Suprapubic skin (tissue), 4 donors: ENCODE measurements at regions not wholly inside any gene's neighbourhood (a gene's known extent, or its start where the extent isn't known, plus 50 kb on each side); places are given as distances from the start of the nearest gene placed in this dataset.
"Not testable (repeated sequence)": the region's sequence is repeated elsewhere in the genome, so short reads cannot be mapped to it uniquely, and the experiment has no call there.

Experiments used
- CTCF ChIP-seq, 2 donors: fragments of 200-600 bp in 1 of 2; fragments of 450-650 bp in 1 of 2; sonication (generic) in 1 of 2; IDR thresholded peaks; one replicate each; pipeline ENCODE4 v1.5.1; 2016 to 2019; ENCODE audit warnings: antibody characterized with exemption in 2 of 2, mild to moderate bottlenecking in 1 of 2, moderate library complexity in 1 of 2
- EP300 ChIP-seq: sonication (generic); formaldehyde crosslinking; IDR thresholded peaks from one replicate; pipeline ENCODE4 v1.6.1; 2017; ENCODE audit warnings: antibody characterized with exemption
- POLR2AphosphoS5 ChIP-seq, 3 donors: sonication (generic); formaldehyde crosslinking; IDR thresholded peaks; one replicate each; pipeline ENCODE4 v1.6.1; 2017; ENCODE audit warnings: antibody characterized with exemption in 3 of 3

GRCh38 chr7:150146124-150146523 is 177.0 kb upstream of the LRRC61 start:
- TF ChIP-seq POLR2AphosphoS5 (IDR thresholded peaks at IDR 0.05); CTCF (IDR thresholded peaks at IDR 0.05); EP300: not testable (repeated sequence)
